MM.1S (cell line): ENCODE measurements at regions not wholly inside any gene's neighbourhood (a gene's known extent, or its start where the extent isn't known, plus 50 kb on each side); places are given as distances from the start of the nearest gene placed in this dataset.

Source experiments
- DNase-seq: peaks from one replicate; pipeline ENCODE4 v3.0.0-alpha.2; 2015
- H2AFZ ChIP-seq: fragments of 300-600 bp; sonication (generic); 2 replicates; pipeline ENCODE4 v1.6.0; 2016; ENCODE audit warnings: antibody characterized with exemption, low read length
- H3F3A ChIP-seq: fragments of 300-600 bp; sonication (generic); 2 replicates; pipeline ENCODE4 v1.6.1; 2016; ENCODE audit warnings: mild to moderate bottlenecking, antibody characterized with exemption, low read length, moderate library complexity, mixed read lengths; ENCODE audit not compliant: insufficient read depth
- H3K27ac ChIP-seq: fragments of 300-600 bp; sonication (generic); 2 replicates; pipeline ENCODE4 v1.5.1; 2016; ENCODE audit warnings: mild to moderate bottlenecking, low read length
- H3K27me3 ChIP-seq: fragments of 300-600 bp; sonication (generic); replicated peaks from 2 replicates; pipeline ENCODE4 v1.6.0; 2016; ENCODE audit warnings: low read length; ENCODE audit not compliant: insufficient read depth
- H3K36me3 ChIP-seq: fragments of 300-600 bp; sonication (generic); replicated peaks from 2 replicates; pipeline ENCODE4 v1.6.1; 2016; ENCODE audit warnings: mild to moderate bottlenecking, low read length, mixed read lengths; ENCODE audit not compliant: insufficient read depth
- H3K4me1 ChIP-seq: fragments of 300-600 bp; sonication (generic); 2 replicates; pipeline ENCODE4 v1.6.1; 2016; ENCODE audit warnings: low read length, mixed read lengths
- H3K4me2 ChIP-seq: fragments of 300-600 bp; sonication (generic); 2 replicates; pipeline ENCODE4 v1.6.0; 2016; ENCODE audit warnings: low read depth, low read length
- H3K4me3 ChIP-seq: fragments of 300-600 bp; sonication (generic); 2 replicates; pipeline ENCODE4 v1.5.1; 2016; ENCODE audit warnings: low read length, mixed read lengths
- H3K79me2 ChIP-seq: fragments of 300-600 bp; sonication (generic); 2 replicates; pipeline ENCODE4 v1.6.1; 2016; ENCODE audit warnings: mixed run types, low read length, mixed read lengths
- H3K9ac ChIP-seq: fragments of 300-600 bp; sonication (generic); 2 replicates; pipeline ENCODE4 v1.6.1; 2016; ENCODE audit warnings: low read length, mixed read lengths
- H3K9me2 ChIP-seq: fragments of 300-600 bp; sonication (generic); replicated peaks from 2 replicates; pipeline ENCODE4 v1.6.1; 2016; ENCODE audit warnings: mild to moderate bottlenecking, low read length, mixed read lengths; ENCODE audit not compliant: insufficient read depth
- H3K9me3 ChIP-seq: fragments of 300-600 bp; sonication (generic); replicated peaks from 2 replicates; pipeline ENCODE4 v1.6.1; 2016; ENCODE audit warnings: mild to moderate bottlenecking, low read length, mixed read lengths; ENCODE audit not compliant: insufficient read depth
- H4K20me1 ChIP-seq: fragments of 300-600 bp; sonication (generic); 2 replicates; pipeline ENCODE4 v1.6.1; 2016; ENCODE audit warnings: mild to moderate bottlenecking, low read length, moderate library complexity, mixed read lengths; ENCODE audit not compliant: insufficient read depth
- EZH2 ChIP-seq: fragments of 300-600 bp; sonication (generic); optimal IDR thresholded peaks from 2 replicates; pipeline ENCODE3; 2017; ENCODE audit warnings: low read depth, mild to moderate bottlenecking, antibody characterized with exemption, low read length, mixed read lengths
- EZH2phosphoT487 ChIP-seq: fragments of 300-600 bp; sonication (generic); IDR thresholded peaks from 2 replicates; pipeline ENCODE4 v1.6.1; 2018; ENCODE audit warnings: antibody characterized with exemption, low read length
- TF ChIP-seq, protein P1 (sequence below): fragments of 300-600 bp; sonication (generic); IDR thresholded peaks from 2 replicates; pipeline ENCODE4 v1.5.1; 2016; ENCODE audit warnings: antibody characterized with exemption, low read length, mixed read lengths

DNA sequence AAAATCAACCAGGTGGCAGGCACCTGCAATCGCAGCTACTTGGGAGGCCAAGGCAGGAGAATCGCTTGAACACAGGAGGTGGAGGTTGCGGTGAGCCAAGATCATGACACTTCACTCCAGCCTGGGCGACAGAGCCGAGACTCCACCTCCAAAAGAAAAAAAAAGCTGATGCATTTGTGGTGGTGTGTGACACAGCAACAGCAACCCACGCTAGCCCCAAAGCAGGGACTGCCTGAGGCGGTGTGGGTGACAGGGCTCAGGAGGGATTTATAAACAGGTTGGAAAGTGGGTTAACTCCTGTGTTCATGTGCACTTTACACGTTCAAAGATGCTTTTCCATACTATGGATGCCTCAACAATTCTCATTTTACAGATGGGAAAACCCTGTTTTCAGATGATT, 395.9 kb upstream of the PODXL start:
- H3K4me1 ChIP-seq, result no peaks in the 10 kb centered on the region

DNA sequence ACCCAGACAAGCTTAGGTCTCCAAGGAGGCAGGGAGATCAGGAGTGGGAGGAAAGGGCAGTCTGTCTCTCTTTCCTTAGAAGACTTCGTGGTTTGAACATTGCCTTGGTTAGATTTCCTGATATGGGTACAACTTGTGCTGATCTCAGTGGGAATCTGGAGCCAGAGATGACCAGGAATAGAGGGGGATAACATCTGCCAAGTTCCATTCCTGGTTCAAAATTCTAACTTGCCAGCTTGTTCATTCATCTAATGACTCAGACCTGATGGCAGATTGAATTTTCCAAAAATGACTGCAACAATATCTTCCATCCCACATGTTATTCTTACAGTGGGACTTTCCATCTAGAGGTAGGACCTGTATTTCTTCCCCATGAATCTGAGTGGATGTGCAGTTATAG, 394.3 kb upstream of the PODXL start:
- no peak overlapping the region for H3K4me3 ChIP-seq
- H3K9ac ChIP-seq, result no peak overlapping the region
- H3K9me2 ChIP-seq, result no peaks in the 10 kb centered on the region
- H4K20me1 ChIP-seq, result no peaks in the 10 kb centered on the region
- H3K36me3 ChIP-seq, result no peaks in the 10 kb centered on the region
- no peaks in the 10 kb centered on the region for H3K4me1 ChIP-seq
- TF ChIP-seq EZH2 (no peak), EZH2phosphoT487 (no peak)
- TF ChIP-seq, protein P1, sequence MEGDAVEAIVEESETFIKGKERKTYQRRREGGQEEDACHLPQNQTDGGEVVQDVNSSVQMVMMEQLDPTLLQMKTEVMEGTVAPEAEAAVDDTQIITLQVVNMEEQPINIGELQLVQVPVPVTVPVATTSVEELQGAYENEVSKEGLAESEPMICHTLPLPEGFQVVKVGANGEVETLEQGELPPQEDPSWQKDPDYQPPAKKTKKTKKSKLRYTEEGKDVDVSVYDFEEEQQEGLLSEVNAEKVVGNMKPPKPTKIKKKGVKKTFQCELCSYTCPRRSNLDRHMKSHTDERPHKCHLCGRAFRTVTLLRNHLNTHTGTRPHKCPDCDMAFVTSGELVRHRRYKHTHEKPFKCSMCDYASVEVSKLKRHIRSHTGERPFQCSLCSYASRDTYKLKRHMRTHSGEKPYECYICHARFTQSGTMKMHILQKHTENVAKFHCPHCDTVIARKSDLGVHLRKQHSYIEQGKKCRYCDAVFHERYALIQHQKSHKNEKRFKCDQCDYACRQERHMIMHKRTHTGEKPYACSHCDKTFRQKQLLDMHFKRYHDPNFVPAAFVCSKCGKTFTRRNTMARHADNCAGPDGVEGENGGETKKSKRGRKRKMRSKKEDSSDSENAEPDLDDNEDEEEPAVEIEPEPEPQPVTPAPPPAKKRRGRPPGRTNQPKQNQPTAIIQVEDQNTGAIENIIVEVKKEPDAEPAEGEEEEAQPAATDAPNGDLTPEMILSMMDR, result no peak
- no peak for DNase-seq
- H2AFZ ChIP-seq, result no peak overlapping the region
- H3K27ac ChIP-seq, result no peak overlapping the region
- H3K9me3 ChIP-seq, result no peaks in the 10 kb centered on the region
- no peaks in the 10 kb centered on the region for H3K27me3 ChIP-seq
- H3K79me2 ChIP-seq, result no peaks in the 10 kb centered on the region
- no peak overlapping the region for H3K4me2 ChIP-seq
- no peaks in the 10 kb centered on the region for H3F3A ChIP-seq

More for the DNA sequence above, 395.9 kb upstream of the PODXL start:
- no peaks in the 10 kb centered on the region for H4K20me1 ChIP-seq
- no peak overlapping the region for H3K4me3 ChIP-seq
- TF ChIP-seq EZH2 (no peak), EZH2phosphoT487 (no peak)
- TF ChIP-seq, protein P1, result no peak
- H3F3A ChIP-seq, result no peaks in the 10 kb centered on the region
- H3K9me3 ChIP-seq, result no peaks in the 10 kb centered on the region
- H3K27me3 ChIP-seq, result no peaks in the 10 kb centered on the region
- no peak overlapping the region for H3K9ac ChIP-seq
- no peak overlapping the region for H3K27ac ChIP-seq
- H3K36me3 ChIP-seq, result no peaks in the 10 kb centered on the region
- H3K79me2 ChIP-seq, result no peaks in the 10 kb centered on the region
- H3K9me2 ChIP-seq, result no peaks in the 10 kb centered on the region
- H2AFZ ChIP-seq, result no peak overlapping the region
- DNase-seq, result no peak
- no peak overlapping the region for H3K4me2 ChIP-seq

DNA sequence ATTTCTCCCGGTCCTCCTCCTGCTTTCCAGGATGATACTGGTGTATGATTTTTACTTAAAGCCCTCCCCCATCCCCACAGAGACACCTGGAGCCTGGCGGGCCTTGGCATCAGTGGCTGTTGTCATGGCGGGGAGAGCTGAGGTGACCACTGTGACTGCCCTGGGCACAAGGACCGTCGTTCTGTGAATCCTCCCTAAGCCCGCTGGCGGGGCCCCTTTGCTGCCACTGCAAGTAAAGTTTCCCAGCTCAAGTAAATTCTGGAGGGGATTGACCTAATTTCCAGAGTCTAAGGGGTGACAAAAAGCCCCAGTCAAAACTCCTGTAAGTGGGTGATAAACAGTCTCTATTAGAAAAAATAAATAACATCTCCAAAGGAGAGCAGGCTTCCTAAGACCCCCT, 393.2 kb upstream of the PODXL start:
- no peak for DNase-seq
- Histone ChIP-seq H3K27me3 (peaks cover 5% of the 10 kb centered on the region; the same call in 1 of the 2 replicates), H3K4me2 (no peak overlapping the region), H3K9me2 (no peaks in the 10 kb centered on the region), H3K79me2 (no peaks in the 10 kb centered on the region), H3K36me3 (no peaks in the 10 kb centered on the region), H3K4me3 (no peak overlapping the region), H3K4me1 (no peaks in the 10 kb centered on the region), H4K20me1 (no peaks in the 10 kb centered on the region), H3K9ac (no peak overlapping the region), H3F3A (no peaks in the 10 kb centered on the region), H3K9me3 (no peaks in the 10 kb centered on the region), H3K27ac (no peak overlapping the region), H2AFZ (no peak overlapping the region)
- TF ChIP-seq, protein P1, result no peak
- TF ChIP-seq EZH2 (no peak), EZH2phosphoT487 (no peak)
